M059J (cell line): ENCODE measurements at regions not wholly inside any gene's neighbourhood (a gene's known extent, or its start where the extent isn't known, plus 50 kb on each side); places are given as distances from the start of the nearest gene placed in this dataset.
"Not testable (repeated sequence)": the region's sequence is repeated elsewhere in the genome, so short reads cannot be mapped to it uniquely, and the experiment has no call there.

Experiments
- DNase-seq: peaks from one replicate; pipeline ENCODE4 v3.0.0-alpha.2; 2012; ENCODE audit warnings: low read depth

GRCh38 chr5:130331332-130331731, 427.1 kb downstream of the CHSY3 start:
- no peak for DNase-seq

- DNase-seq = no peak
Measured at GRCh38 chr5:130324953-130325671, 420.8 kb downstream of the CHSY3 start.

GRCh38 chr5:130323804-130324454, 419.7 kb downstream of the CHSY3 start:
- DNase-seq = no peak

- no peak for DNase-seq
Measured at GRCh38 chr5:130321931-130322330, 417.7 kb downstream of the CHSY3 start.

- DNase-seq = no peak
Measured at GRCh38 chr5:130316971-130317680, 412.9 kb downstream of the CHSY3 start.

GRCh38 chr5:130295235-130295634, 391.0 kb downstream of the CHSY3 start:
- DNase-seq = no peak

- not testable (repeated sequence) for DNase-seq
Measured at GRCh38 chr5:130294798-130295197, 390.5 kb downstream of the CHSY3 start.

- DNase-seq = no peak
Measured at GRCh38 chr5:130290219-130290618, 386.0 kb downstream of the CHSY3 start.

- DNase-seq = peak; percentile 10
Measured at GRCh38 chr5:130289132-130290088, 385.1 kb downstream of the CHSY3 start.

GRCh38 chr5:130287438-130287837, 383.2 kb downstream of the CHSY3 start:
- DNase-seq = no peak

GRCh38 chr5:130286971-130287370, 382.7 kb downstream of the CHSY3 start:
- no peak for DNase-seq

- DNase-seq = peak; percentile 19
Measured at GRCh38 chr5:130282049-130282448, 377.8 kb downstream of the CHSY3 start.

GRCh38 chr5:130280528-130281217, 376.4 kb downstream of the CHSY3 start:
- DNase-seq = no peak

GRCh38 chr5:130279386-130279785, 375.1 kb downstream of the CHSY3 start:
- DNase-seq = no peak

GRCh38 chr5:130278136-130278535, 373.9 kb downstream of the CHSY3 start:
- no peak for DNase-seq

GRCh38 chr5:130277522-130277921, 373.3 kb downstream of the CHSY3 start:
- no peak for DNase-seq

GRCh38 chr5:130277002-130277401, 372.7 kb downstream of the CHSY3 start:
- no peak for DNase-seq

- DNase-seq = no peak
Measured at GRCh38 chr5:130272837-130273236, 368.6 kb downstream of the CHSY3 start.

- no peak for DNase-seq
Measured at GRCh38 chr5:130270786-130271185, 366.5 kb downstream of the CHSY3 start.

GRCh38 chr5:130268489-130268888, 364.2 kb downstream of the CHSY3 start:
- no peak for DNase-seq

GRCh38 chr5:130267926-130268325, 363.7 kb downstream of the CHSY3 start:
- no peak for DNase-seq
